Hepatocyte (in vitro differentiated cells): ENCODE measurements at regions not wholly inside any gene's neighbourhood (a gene's known extent, or its start where the extent isn't known, plus 50 kb on each side); places are given as distances from the start of the nearest gene placed in this dataset.

ENCODE experiments used
- CTCF ChIP-seq: fragments of 200-600 bp; sonication (generic); IDR thresholded peaks from 2 replicates; pipeline ENCODE4 v1.5.1; 2016; ENCODE audit warnings: antibody characterized with exemption, mild to moderate bottlenecking; ENCODE audit not compliant: poor library complexity
- EZH2 ChIP-seq: fragments of 200-600 bp; sonication (generic); IDR thresholded peaks from 2 replicates; pipeline ENCODE4 v1.6.1; 2016; ENCODE audit warnings: antibody characterized with exemption, mild to moderate bottlenecking, borderline replicate concordance

DNA sequence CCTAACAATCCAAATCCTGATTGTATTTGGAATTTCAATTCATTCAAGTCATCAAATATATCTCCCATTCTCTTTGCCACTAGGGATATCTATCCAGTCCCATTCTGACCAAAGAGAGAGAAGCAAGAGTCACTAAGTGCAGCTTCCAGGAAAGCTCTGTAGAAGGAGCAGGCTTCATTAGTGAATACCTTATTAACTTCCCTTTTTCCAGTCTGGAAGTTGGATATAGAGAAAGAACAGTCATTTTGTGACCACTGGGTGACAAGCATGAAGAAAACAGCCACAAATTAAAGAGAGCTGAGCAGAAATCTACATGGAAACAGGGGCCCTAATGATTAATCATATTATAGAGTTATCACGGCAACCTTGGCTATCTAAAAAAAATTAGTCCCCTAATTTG lies 190.7 kb upstream of the ADO start:
- TF ChIP-seq EZH2 (no peak), CTCF (no peak)
